Activated CD8-positive, alpha-beta T cell treated with anti-CD3 and anti-CD28 coated beads, Interleukin-2, amount 10 ng/mL, durations not matched to agents 7 days and 5 days (primary cell): ENCODE measurements at regions not wholly inside any gene's neighbourhood (a gene's known extent, or its start where the extent isn't known, plus 50 kb on each side); places are given as distances from the start of the nearest gene placed in this dataset.

ENCODE experiments used
- ATAC-seq: fragments of 150-1000 bp; cut with Tn5 transposase; one replicate; pipeline ENCODE4 v1.10.0; 2021; ENCODE audit warnings: moderate library complexity
- CTCF ChIA-PET: fragments of 350-600 bp; sonication (Branson Sonifier 250); formaldehyde crosslinking; loops from one replicate; lab custom pipeline; 2021; ENCODE audit warnings: antibody characterized with exemption; lab: Charles Lee
- POLR2A ChIA-PET: fragments of 350-600 bp; sonication (Branson Sonifier 250); formaldehyde crosslinking; loops from one replicate; lab custom pipeline; 2021; ENCODE audit warnings: antibody characterized with exemption; lab: Charles Lee
- DNase-seq: peaks from one replicate; pipeline ENCODE4 v3.0.0-alpha.2; 2020
- H3K27ac Mint-ChIP-seq: one replicate; pipeline ENCODE4 v1.8.0; 2021; ENCODE audit warnings: mild to moderate bottlenecking, mixed read lengths
- H3K27me3 Mint-ChIP-seq: one replicate; pipeline ENCODE4 v1.8.0; 2021; ENCODE audit warnings: low read depth, mixed read lengths
- H3K36me3 Mint-ChIP-seq: one replicate; pipeline ENCODE4 v1.8.0; 2021; ENCODE audit warnings: low read depth, mixed read lengths
- H3K4me1 Mint-ChIP-seq: one replicate; pipeline ENCODE4 v1.8.0; 2021; ENCODE audit warnings: low read depth, mixed read lengths
- H3K4me3 Mint-ChIP-seq: one replicate; pipeline ENCODE4 v1.8.0; 2021; ENCODE audit warnings: mild to moderate bottlenecking, mixed read lengths
- H3K9me3 Mint-ChIP-seq: one replicate; pipeline ENCODE4 v1.8.0; 2022; ENCODE audit warnings: mixed read lengths; ENCODE audit not compliant: insufficient read depth

DNA sequence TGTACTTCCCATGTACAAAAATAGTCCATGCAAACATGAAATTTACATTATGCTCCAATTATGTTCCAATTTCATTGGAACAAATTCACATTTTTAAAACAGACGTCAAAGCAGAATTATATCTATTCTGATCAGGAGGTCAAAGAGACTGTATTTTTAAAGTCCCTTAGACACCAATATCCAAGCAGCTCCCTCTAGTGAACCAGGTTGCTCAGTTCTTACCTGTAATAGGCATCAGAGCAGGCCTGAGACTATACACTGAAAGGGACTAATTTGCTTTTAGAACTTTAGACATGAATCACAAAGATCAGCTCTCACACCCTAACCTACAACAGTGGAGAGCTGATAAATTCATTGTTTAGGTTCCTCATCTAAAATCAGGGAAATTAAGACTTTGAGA, 273.9 kb downstream of the MBD2 start:
- ATAC-seq (no peak), DNase-seq (no peak)
- H3K27ac Mint-ChIP-seq, result no peak overlapping the region
- no peak overlapping the region for H3K4me3 Mint-ChIP-seq
- peaks cover 1% of the 10 kb centered on the region for H3K4me1 Mint-ChIP-seq
- CTCF ChIA-PET, result no interaction called here
- POLR2A ChIA-PET, result no interaction called here
- no peaks in the 10 kb centered on the region for H3K9me3 Mint-ChIP-seq
- H3K27me3 Mint-ChIP-seq, result no peaks in the 10 kb centered on the region
- H3K36me3 Mint-ChIP-seq, result no peaks in the 10 kb centered on the region

DNA sequence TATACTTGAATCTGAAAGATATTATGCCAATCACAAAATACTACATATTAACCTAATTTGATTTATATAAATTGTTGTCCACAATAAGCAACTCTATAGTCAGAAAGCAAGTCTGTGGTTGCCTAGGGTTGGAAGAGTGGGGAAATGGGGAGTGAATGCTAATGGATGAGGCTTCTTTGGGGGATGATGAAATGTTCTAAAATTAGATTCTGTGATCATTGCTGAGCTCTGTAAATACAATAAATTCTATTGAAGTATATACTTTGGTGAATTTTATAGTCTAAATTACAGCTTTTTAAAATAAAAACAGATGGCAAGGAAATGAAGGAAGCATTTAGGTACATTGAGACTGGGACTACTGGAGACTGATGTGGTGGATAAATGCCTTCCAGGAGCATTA, 275.5 kb downstream of the MBD2 start:
- POLR2A ChIA-PET, result no interaction called here
- Mint-ChIP-seq H3K36me3 (no peaks in the 10 kb centered on the region), H3K4me1 (peaks cover 1% of the 10 kb centered on the region), H3K4me3 (no peak overlapping the region), H3K27ac (no peak overlapping the region), H3K27me3 (no peaks in the 10 kb centered on the region), H3K9me3 (no peaks in the 10 kb centered on the region)
- CTCF ChIA-PET, result interaction anchor here (1.0 kb wide), 1 partner anchor 179 kb away, joined by 3 read pairs; no protein-coding TSS in a partner anchor
- ATAC-seq, result no peak
- no peak for DNase-seq

DNA sequence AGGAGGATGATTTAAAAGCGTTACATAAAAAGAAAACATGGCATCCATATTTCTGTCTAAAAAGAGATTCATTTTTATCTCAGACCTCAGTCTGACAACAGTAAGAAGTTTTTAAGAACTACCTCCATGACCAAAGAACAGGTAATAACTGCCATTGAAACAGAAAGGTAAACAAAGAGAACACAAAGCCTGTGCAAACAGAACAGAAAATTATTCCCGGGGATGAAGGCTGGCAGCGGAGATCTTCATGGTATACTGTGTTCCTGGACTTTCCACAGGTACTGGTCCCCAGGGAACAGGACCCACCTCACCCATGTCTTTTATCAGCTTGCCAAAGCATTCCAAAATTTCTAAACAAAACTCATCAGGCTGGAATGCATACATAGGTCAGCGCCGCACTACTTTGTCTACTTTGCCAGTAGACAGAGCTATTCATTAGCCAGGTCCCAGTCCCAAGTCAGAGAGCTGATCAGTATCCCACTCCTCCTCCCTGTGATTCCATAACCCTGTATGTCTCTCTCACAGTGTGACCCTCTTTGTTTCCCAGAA, 277.3 kb downstream of the MBD2 start:
- ChIA-PET POLR2A (no interaction called here), CTCF (interaction anchor here (1.7 kb wide), 1 partner anchor 173 kb away, joined by 5 read pairs; no protein-coding TSS in a partner anchor)
- no peaks in the 10 kb centered on the region for H3K4me1 Mint-ChIP-seq
- no peak overlapping the region for H3K27ac Mint-ChIP-seq
- ATAC-seq (no peak), DNase-seq (no peak)
- no peaks in the 10 kb centered on the region for H3K36me3 Mint-ChIP-seq
- H3K9me3 Mint-ChIP-seq, result no peaks in the 10 kb centered on the region
- no peaks in the 10 kb centered on the region for H3K27me3 Mint-ChIP-seq
- no peak overlapping the region for H3K4me3 Mint-ChIP-seq

DNA sequence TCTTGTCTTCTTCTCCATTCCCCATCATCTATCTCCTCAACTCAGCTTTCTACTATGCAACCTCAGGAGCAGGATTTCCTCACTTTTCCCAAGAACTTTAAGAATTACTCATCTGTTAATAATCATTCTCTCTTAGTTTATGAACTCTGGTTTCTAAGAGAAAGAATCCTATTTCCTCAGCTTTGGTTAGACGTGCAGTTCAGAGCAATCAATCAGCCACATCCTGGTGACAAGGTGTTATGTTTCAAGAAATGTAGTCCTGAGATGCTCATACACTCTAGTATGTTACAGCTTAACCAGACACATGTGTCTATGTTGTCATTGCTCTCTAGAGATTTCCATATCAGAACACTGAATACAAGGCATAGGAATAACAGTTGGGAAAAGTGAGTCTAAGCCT, 277.9 kb downstream of the MBD2 start:
- POLR2A ChIA-PET, result no interaction called here
- DNase-seq (no peak), ATAC-seq (no peak)
- Mint-ChIP-seq H3K27me3 (no peaks in the 10 kb centered on the region), H3K36me3 (no peaks in the 10 kb centered on the region), H3K4me1 (no peaks in the 10 kb centered on the region), H3K27ac (no peak overlapping the region), H3K4me3 (no peak overlapping the region), H3K9me3 (no peaks in the 10 kb centered on the region)
- CTCF ChIA-PET, result interaction anchor here (1.7 kb wide), 1 partner anchor 173 kb away, joined by 5 read pairs; no protein-coding TSS in a partner anchor

DNA sequence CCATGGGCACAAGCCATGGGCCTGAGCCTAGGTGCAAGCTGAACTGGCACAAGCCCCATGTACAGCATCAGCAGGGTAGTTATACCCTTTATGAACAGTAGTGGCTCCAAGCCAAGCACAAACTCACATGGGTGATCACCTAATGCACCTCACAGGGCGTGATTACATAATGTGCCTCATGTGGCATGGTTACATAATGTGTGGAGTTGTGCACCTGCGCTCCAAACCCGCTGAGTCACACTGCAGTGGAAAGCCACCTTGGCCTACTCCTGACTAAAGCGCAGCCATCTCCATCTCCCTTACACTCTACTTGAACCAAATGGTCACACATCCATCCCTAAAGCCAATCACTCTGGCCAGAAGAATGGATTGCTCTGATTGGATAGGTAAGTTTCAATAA, 279.7 kb downstream of the MBD2 start:
- Mint-ChIP-seq H3K27ac (no peak overlapping the region), H3K4me3 (no peak overlapping the region), H3K4me1 (no peaks in the 10 kb centered on the region), H3K36me3 (no peaks in the 10 kb centered on the region), H3K27me3 (no peaks in the 10 kb centered on the region), H3K9me3 (no peaks in the 10 kb centered on the region)
- DNase-seq (no peak), ATAC-seq (no peak)
- ChIA-PET CTCF (interaction anchor here (0.6 kb wide), 1 partner anchor 25 kb away, joined by 3 read pairs; no protein-coding TSS in a partner anchor), POLR2A (no interaction called here)

DNA sequence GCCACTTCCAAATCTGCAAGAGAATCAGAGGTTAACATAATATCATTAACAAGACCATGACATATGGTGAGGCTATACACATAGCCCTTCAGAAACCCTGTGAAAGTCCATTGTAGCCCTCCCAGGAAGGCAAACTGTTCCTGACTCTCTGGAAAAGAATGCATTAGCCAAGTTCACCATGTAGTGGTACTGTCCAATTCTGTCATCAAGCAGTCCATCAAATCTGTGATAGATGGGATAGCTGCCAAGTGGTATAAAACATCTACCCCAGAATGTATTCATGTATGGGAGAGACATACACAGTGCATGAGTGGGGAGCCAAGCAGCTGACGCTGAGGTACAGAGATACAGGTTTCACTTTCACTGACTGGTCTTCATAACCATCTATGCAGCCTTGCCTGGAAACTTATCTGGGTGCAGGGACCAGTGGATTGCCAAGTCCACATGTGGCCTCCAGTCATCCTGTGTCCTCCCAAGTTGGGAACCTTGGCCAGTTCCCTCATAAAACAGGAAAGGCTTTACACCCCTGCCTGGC, 281.1 kb downstream of the MBD2 start:
- H3K27me3 Mint-ChIP-seq, result no peaks in the 10 kb centered on the region
- no peaks in the 10 kb centered on the region for H3K4me1 Mint-ChIP-seq
- ATAC-seq (no peak), DNase-seq (no peak)
- no peaks in the 10 kb centered on the region for H3K9me3 Mint-ChIP-seq
- no peak overlapping the region for H3K27ac Mint-ChIP-seq
- H3K4me3 Mint-ChIP-seq, result no peak overlapping the region
- POLR2A ChIA-PET, result no interaction called here
- CTCF ChIA-PET, result no interaction called here
- H3K36me3 Mint-ChIP-seq, result no peaks in the 10 kb centered on the region

DNA sequence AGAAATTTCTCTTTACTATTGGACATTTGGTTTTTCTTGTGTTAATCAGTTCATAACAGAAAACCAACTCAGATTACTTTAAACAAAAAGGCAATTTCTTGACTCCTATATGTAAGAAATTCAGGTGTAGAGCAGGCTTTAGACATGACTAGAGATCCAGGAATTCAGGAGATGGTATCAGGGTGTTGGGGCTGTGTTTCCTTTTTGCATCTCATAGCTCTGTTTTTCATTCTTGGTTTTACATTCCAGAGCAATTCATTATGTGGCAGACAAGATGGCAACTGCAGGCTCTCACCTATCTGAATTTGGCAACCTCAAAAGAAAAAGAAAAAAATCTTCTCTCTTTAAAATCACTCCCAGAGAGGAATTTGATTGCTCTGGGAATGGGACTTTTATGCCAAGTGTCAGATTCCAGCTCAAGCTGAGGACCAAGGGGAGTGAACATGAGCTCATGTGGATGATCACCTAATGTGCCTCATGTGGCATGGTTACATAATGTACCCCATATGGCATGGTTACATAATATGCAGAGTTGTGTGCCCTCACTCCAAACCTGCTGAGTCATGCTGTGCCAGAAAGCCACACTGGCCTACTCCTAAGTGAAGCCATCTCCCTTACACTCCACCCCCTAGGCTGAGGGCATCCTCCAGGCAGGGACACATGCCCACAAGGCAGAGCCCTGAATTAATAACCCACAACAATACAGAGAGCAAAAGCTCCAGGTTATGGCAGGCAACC, 282.7 kb downstream of the MBD2 start:
- H3K27me3 Mint-ChIP-seq, result no peaks in the 10 kb centered on the region
- peaks cover 4% of the 10 kb centered on the region for H3K4me1 Mint-ChIP-seq
- POLR2A ChIA-PET, result no interaction called here
- no peaks in the 10 kb centered on the region for H3K9me3 Mint-ChIP-seq
- no peak for DNase-seq
- H3K36me3 Mint-ChIP-seq, result no peaks in the 10 kb centered on the region
- H3K4me3 Mint-ChIP-seq, result no peak overlapping the region
- CTCF ChIA-PET, result no interaction called here
- no peak for ATAC-seq
- H3K27ac Mint-ChIP-seq, result no peak overlapping the region

DNA sequence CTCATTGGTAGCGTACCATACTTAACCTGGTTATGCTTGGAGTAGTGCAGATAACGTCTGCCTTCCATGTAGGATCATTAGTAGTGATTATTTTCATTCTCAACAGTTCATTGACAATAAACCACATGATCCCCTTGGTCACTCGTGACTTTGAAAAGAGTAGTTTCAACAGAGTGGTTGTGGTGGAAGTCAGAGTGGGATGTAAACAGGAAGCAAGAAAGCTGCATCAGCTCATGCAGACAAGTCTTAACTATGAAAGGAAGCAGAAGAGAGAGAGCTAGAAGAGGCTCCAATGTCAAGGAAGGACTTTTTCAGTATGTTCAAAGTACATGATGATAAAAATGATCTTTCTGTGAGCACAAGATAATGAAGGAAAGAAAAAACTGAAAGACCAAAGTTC, 287.4 kb downstream of the MBD2 start:
- no peak for ATAC-seq
- CTCF ChIA-PET, result no interaction called here
- Mint-ChIP-seq H3K4me3 (no peak overlapping the region), H3K27me3 (no peaks in the 10 kb centered on the region), H3K4me1 (peaks cover 4% of the 10 kb centered on the region), H3K9me3 (no peaks in the 10 kb centered on the region), H3K27ac (no peak overlapping the region), H3K36me3 (no peaks in the 10 kb centered on the region)
- DNase-seq, result no peak
- POLR2A ChIA-PET, result no interaction called here

DNA sequence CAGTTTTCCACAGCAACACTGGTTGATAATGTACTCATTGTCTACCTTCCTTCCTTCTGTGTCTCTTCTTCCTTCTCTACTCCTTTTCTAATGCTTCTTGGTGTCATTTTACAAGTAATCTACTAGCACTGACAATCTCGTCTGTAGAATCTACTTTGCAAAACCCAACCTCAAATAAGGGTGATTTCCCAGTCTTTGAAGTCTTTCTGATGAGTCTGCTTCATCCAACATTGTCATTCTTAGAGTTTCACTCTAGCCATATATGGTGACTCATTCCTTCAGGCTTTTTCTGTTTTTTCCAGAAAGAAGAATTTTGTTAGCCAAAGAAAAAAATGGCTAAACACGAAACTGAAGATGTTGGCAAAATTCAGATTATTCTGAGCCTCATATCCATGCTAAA, 288.7 kb downstream of the MBD2 start:
- DNase-seq (no peak), ATAC-seq (no peak)
- Mint-ChIP-seq H3K4me1 (peaks cover 4% of the 10 kb centered on the region), H3K36me3 (no peaks in the 10 kb centered on the region), H3K9me3 (no peaks in the 10 kb centered on the region), H3K4me3 (no peak overlapping the region), H3K27ac (no peak overlapping the region), H3K27me3 (no peaks in the 10 kb centered on the region)
- ChIA-PET CTCF (no interaction called here), POLR2A (no interaction called here)

DNA sequence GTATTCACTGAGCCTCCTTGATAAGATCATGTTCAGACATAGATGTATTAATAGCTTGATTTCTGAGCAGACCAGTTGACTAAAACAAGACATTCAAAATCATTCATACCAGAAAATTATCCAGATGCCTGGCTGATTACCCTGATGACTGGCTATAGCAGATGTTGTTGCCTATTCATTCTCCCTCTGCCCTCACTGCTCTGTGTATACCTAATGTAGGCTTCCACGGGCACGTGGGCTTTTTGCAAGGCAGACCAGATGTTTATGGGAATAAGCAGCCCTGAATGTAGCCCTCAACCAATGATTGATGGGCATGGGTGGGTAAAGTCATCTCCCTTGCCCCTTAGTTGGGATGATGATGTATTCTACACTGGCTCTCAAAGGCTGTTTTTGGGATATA, 289.1 kb downstream of the MBD2 start:
- H3K27ac Mint-ChIP-seq, result no peak overlapping the region
- no peak overlapping the region for H3K4me3 Mint-ChIP-seq
- ChIA-PET POLR2A (no interaction called here), CTCF (no interaction called here)
- no peak for ATAC-seq
- no peak for DNase-seq
- no peaks in the 10 kb centered on the region for H3K9me3 Mint-ChIP-seq
- no peaks in the 10 kb centered on the region for H3K36me3 Mint-ChIP-seq
- no peaks in the 10 kb centered on the region for H3K27me3 Mint-ChIP-seq
- peaks cover 4% of the 10 kb centered on the region for H3K4me1 Mint-ChIP-seq

DNA sequence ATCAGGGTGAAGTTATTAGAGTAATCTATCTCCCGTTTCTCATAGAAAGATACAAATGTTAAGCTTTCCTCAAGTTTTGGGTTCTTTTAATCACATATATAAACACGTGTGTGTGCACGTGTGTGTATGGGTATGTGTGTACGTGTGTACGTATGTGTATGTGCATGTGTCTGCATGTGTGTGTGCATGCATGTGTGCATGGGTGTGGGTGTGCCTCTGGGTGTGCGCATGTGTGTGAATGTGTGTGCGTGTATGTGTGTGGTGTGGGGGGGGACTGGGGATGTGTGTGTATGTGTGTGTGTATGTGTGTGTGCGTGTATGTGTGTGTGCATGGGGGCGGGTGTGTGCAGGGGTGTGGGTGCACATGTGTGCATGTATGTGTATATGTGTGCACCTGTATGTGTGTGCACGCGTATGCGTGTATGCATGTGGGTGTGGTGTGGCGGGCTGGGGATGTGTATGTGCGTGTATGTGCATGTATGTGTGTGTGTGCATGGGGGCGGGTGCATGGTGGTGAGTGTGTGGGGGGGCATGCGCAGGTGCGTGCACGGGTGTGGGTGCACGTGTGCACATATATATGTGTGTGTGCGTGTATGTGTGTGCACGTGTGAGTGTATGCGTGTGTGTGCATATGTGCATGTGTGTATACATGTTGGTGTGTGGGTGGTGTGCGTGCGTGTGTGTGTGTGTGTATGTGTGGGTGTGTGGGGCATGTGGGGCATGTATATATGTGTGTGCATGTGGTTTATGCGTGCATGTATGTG, 304.0 kb downstream of the MBD2 start:
- DNase-seq, result no peak
- H3K9me3 Mint-ChIP-seq, result no peaks in the 10 kb centered on the region
- ChIA-PET POLR2A (no interaction called here), CTCF (no interaction called here)
- no peaks in the 10 kb centered on the region for H3K36me3 Mint-ChIP-seq
- no peak overlapping the region for H3K27ac Mint-ChIP-seq
- no peaks in the 10 kb centered on the region for H3K4me1 Mint-ChIP-seq
- H3K4me3 Mint-ChIP-seq, result no peak overlapping the region
- no peak for ATAC-seq
- no peaks in the 10 kb centered on the region for H3K27me3 Mint-ChIP-seq

DNA sequence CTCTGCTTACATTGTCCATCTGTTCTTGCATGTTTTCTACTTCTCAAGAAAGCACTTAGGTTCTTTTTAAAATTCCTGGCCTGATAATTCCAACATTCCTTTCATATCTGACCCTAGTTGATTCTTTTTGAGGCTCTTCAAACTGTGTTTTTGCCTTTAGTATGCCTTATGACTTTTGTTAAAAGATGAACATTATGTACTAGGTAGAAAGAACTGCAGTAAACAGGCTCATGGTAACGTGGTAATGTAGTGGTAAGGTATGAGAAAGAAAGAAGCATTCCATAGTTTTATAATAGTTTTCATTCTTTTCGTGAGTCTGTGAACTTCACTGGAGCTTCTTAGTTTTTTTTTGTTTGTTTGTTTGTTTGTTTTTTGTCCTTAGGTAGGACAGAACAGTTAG, 306.4 kb downstream of the MBD2 start:
- Mint-ChIP-seq H3K36me3 (no peaks in the 10 kb centered on the region), H3K9me3 (no peaks in the 10 kb centered on the region), H3K27ac (no peak overlapping the region), H3K4me3 (no peak overlapping the region), H3K27me3 (no peaks in the 10 kb centered on the region), H3K4me1 (no peaks in the 10 kb centered on the region)
- ChIA-PET POLR2A (no interaction called here), CTCF (interaction anchor here (1.0 kb wide), 1 partner anchor 202 kb away, joined by 4 read pairs; no protein-coding TSS in a partner anchor)
- ATAC-seq, result no peak
- no peak for DNase-seq
